NCI-H526 treated with DMSO at 0.1 percent for 48 hours (cell line): ENCODE measurements at regions not wholly inside any gene's neighbourhood (a gene's known extent, or its start where the extent isn't known, plus 50 kb on each side); places are given as distances from the start of the nearest gene placed in this dataset.
"Not testable (repeated sequence)": the region's sequence is repeated elsewhere in the genome, so short reads cannot be mapped to it uniquely, and the experiment has no call there.

Experiments used
- DNase-seq: peaks from one replicate; lab custom pipeline; 2025; lab: John Stamatoyannopoulos, UW

DNA sequence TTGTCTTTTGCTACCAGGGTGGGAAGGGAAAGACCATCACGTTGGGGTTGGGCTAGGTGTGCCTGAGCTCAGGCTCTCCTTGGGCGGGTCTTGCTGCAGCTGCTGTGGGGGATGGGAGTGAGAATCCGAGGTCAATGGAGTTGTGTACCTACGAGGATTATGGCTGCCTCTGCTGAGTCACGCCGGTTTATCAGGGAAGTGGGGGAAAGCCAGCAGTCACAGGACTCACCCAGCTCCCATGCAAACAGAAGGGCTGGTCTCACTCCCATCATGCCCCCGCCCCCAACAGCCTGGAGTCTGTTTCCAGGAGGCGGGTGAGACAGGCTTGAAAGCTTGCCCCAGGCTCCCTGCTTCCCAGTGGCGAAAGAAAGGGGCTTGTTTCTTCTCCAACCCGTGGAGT lies 1259.0 kb upstream of the GOT2 start:
- DNase-seq = no peak

DNA sequence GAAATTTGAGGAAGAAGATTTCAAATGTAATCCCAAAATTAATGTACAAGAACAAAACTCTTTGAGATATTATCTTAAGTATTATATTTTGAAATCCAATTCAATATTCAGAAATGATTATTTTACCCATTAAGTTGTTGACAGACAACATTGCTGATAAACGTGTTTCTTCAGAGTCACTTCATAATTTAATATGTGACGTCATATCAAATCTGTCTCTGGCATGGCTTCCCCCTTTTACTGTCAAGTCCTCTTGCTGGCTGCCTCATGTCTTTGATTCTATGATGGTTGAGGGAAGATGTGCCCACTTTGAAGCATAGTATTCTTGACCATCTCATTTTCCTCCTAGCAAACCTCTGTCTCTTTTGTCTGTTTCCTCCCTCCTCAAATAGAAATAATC lies 1257.1 kb upstream of the GOT2 start:
- DNase-seq = no peak

DNA sequence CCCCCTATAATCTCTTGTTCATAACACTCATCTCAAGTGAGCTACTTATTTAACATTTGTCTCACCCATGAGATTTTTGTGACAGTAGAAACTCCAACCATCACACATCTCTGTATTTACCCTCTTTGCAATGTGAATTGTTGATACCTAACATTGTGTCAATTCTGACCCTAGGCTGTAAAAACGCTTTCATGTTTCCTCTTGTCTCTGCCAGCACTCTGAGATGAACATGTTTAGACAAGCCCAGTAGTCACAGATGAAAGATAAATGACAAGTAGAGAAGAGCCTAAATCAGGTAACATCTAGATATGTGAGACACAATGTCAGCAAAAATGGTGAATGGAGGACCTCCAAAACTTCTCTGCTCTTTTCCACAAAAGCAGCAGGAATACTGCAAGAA lies 1254.5 kb upstream of the GOT2 start:
- DNase-seq = peak; percentile 76

DNA sequence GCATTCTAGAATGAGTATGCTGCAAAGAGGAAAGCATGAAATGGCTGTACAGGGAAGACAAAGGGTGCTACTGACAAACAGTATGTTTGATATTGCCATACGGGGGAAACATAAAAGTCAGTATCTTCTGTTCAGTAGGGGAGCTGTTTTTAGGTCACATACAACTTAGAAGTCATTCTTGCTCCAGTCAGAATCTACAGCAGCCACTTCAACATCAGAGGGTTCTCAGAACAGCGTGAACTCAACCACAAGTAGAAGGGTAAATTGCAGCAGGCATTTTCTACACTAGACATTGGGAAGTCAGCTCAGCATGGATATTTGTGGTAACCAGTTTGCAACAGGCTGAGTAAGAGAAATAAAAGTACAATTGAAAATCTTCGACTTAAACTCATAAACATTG lies 1241.8 kb upstream of the GOT2 start:
- DNase-seq = no peak

DNA sequence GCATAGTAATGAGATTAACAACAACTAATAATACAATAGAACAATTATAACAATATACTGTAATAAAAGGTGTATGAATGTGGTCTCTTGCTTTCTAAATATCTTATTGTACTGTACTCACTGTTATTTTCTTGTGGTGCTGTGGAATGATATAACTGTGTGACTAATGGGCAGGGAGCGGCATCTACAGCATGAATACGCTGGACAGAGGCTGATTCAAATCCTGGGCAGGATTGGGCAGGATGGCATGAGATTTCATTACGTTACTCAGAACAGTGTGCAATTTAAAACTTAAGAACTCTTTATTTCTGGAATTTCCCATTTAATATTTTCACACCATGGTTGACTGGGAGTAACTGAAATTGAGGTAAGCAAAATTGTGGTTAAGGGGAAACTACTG lies 1239.8 kb upstream of the GOT2 start:
- no peak for DNase-seq

DNA sequence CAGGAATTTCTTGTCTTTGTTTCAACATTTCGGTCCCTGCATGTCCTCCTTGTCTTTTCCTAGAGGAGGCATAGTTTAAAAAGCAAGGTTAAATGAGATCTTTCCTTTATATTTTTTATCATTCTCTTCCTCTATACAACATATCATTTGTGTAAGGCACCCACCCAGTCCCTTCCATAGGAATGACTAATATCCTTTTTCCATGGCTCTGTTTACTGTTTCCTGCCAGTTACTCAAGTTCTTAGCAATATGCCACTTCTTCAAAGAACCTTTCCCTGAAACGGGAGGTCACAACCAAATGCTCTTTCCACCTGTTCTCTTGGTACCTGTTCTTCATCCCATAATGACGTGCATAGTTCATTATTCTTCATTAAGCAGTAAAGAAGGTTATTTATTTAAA lies 1237.1 kb upstream of the GOT2 start:
- no peak for DNase-seq

DNA sequence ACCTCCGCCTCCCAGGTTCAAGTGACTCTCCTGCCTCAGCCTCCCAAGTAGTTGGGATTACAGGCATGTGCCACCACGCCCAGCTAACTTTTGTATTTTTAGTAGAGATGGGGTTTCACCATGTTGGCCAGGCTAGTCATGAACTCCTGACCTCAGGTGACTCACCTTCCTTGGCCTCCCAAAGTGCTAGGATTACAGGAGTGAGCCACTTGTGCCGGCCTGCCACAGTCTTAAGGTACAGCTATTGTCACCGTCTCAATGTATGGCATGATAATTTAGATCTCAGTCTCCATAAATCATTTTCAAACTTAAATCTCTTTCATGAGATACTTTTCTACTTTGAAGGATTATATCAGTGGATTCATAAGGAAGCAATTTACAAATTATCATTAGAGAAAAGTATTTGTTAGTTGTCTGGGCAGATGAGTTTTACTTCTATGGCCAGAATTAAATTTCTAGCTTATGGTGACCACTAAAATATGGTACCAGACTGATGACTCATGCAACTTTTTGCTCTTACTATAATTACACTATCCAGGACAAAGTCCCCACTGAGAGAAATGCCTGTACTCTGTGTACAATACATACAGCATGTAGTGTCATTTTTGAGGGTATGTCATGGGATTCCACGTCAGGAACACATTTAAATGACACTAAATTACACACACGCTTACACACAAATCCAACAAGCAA lies 1230.3 kb upstream of the GOT2 start:
- no peak for DNase-seq

DNA sequence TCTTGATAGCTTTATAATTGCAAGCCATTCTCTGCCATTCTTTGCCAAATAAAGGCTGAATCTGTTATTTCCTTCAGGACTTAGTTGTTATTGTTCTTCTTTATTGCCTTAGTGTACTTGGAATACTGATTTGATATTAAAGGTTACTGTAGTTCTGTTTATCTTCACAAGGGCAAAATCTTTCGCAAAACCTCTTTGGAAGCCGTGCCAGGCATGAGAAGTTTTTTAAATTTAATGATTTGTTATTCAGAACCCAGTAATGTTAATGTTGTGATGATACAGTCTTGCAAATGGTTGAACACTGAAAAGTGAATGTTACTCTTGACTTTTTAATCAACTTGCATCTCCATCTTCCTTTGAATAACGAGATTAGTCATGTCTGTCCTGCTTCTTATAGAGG lies 1225.2 kb upstream of the GOT2 start:
- DNase-seq = no peak

DNA sequence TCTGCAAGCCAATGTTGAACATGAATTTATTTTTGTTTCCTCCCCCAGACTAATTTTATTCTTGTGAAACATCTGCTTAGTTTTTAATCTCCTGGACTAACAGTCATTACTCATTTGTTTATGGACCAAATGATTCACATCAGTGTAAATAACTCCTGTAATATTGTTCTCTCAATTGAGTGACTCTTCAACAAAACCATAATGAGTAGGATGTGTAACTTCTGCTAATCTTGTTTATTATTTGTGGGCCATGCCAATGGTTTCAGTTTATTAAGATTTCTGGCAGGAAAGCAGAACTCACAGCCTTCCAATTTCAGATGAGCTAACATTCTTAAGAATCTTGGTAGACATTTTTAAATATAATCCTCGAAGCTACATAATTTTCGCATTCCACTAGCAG lies 1216.3 kb upstream of the GOT2 start:
- no peak for DNase-seq

DNA sequence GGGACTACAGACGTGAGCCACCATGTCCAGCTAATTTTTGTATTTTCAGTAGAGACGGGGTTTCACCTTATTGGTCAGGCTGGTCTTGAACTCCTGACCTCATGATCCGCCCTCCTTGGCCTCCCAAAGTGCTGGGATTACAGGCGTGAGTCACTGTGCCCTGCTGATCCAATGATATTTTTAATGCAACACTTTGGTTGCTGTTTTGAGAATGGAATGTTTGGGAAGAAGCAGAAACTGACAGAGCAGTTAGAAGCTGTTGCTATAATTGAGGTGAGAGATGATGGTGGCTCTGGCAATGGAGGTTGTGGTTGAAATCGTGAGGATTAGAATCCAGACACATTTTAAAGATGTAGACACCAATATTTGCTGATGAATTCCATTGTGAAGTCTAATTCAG lies 1209.9 kb upstream of the GOT2 start:
- DNase-seq = not testable (repeated sequence)

DNA sequence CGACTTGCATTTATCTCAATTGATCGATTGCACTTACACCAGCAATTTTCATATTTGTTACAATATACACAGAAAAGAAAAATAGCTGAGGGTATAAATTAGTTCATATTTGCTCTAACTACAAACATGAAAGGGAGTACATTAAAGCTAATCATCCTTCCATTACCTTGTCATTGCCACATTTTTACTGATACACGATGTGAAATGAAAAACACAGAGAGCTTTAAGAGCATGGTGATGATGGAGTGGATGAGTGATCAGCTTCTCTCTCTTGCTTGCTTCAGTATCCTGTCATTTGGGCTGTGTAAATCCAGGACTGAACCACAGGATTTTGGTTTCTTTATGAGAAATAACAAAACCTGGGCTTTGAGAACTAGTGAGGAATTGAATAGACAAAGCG lies 1207.5 kb upstream of the GOT2 start:
- DNase-seq = no peak

DNA sequence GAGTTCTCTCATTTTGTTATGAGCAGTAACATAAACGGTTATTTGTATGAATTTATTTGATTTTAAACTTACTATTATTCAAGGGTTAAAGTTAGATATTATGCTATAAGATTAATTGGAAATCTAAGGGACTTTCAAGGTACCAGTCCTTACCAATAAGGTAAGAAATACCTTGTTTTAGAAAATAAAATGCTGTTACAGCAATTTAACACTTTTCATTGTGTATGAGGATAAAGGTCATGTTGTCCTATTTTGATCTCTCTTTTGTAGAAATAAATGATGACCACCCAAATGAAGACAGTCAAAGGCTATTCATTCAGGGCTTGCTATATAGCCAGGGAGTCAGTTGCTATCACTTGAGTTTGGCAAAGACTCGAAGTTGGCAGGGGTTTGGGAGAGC lies 1185.9 kb upstream of the GOT2 start:
- no peak for DNase-seq

DNA sequence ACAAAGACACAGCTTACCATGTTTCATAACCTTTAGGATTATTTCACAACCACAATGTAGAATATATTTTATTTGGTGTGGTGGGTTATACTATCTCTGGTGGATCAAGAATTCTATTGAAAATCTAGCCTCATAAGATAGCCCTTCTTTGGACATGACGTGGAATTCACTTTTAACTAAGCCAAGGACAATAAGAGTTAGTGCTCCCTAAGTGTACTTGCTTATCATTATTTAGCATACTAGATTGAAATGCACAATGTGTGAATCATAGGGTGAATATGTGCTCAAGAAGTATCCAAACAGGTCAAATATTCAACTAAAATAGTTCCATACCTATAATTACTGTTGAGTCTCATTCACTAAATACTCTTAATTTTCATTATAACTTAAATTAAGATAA lies 1179.5 kb upstream of the GOT2 start:
- no peak for DNase-seq

DNA sequence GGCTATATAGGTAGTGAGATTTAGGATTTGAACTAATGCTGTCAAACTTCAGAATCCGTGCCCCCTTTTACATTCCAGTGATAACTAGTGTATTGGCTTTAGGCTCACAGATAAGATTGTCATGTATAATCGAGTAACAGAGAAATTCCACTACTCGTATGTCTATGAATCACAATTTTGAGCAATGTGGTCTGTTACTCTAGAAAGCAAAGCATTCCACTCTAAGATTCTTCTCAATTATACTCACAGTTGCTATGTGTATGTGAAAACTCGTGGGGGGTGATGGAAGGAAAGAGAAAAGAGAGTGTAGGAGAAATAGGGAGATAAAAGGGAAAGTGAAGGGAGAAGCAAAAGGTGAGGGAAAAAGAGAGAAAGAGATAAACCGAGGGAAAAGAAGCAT lies 1175.1 kb upstream of the GOT2 start:
- no peak for DNase-seq

DNA sequence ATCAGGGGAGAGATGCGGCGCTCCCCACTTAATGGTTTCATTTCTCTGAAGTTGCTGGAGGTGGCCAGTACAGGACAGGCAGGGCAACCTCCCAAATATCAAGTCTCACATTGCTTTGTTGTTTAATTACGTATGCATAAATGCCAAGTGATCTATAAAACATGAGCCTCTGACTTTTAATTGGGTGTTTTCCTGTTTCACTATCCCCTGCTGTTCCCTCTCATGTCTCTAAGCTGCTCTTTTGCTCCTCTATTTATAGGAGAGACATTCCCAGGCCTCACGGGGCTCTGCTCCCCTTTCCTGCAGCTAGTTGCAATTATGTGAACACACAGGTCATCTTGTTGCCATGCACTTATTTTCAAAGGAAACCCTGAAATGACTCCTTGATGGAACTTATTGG lies 1173.5 kb upstream of the GOT2 start:
- no peak for DNase-seq

DNA sequence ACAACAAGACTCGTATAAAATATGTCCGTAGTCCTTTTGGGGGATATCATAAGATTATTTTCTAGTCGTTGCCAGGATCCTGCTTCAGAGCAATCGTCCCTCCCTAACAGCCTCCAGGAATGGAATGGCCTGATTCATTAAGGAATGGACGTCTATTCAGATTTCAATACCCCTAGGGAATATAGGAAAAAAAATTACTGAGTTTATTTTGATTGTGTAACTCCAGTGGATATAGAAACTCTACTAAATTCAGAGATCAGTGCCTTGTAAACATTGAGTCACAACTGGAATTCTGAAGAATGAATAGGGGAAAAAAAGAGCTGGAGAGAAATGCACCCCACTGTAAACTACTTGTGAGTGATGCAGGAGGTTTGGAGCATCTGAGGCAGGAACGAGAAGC lies 1171.5 kb upstream of the GOT2 start:
- no peak for DNase-seq

DNA sequence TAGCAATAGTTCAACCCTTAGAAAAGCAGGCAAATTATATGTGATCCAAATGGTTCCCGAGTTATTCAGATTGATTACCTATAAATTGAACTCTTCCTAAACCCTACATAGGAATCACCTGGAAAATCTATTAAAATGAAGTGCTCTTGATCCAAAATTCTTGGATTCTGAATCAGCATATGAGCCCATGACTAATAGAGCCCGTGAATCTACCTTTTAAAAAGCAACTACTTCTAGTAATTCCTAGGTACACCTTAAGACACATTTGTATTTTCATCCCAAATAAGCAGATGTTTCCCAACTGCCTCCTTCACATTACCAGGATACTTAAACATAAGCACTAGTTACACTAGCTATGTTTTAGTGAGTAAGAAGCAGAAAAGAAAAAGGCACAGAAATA lies 1171.0 kb upstream of the GOT2 start:
- DNase-seq = no peak

DNA sequence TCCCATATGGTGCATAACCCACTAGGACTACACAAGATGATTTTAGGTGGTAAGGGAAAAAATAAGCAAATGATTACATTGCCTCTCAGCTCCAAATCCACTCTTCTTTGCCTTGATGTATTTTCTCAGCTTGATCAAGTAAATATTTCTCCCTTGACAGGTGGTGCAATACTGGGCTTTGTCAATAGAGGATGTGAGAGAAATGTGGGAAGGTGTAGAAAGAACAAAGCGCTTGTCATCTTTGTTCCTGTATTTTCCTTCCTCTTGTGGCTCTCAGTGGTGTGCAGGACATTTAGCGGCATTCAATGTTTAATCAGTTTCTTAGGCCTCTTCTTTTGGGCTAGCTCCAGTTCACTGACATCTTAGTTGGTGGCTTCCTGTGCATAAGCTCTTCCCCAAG lies 1165.8 kb upstream of the GOT2 start:
- no peak for DNase-seq

DNA sequence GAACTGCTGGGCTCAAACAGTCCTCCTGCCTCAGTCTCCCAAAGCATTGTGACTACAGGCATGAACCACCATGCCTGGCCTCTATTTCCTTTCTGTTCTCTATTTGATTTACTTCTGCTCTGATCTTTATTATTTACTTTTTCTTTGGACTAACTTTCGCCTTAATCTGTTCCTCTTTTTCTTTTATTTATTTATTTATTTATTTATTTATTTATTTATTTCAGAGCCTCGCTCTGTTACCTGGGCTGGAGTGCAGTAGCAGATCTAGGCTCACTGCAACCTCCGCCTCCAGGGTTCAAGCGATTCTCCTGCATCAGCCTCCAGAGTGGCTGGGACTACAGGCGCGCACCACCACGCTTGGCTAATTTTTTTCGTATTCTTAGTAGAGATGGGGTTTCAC lies 1158.3 kb upstream of the GOT2 start:
- no peak for DNase-seq

DNA sequence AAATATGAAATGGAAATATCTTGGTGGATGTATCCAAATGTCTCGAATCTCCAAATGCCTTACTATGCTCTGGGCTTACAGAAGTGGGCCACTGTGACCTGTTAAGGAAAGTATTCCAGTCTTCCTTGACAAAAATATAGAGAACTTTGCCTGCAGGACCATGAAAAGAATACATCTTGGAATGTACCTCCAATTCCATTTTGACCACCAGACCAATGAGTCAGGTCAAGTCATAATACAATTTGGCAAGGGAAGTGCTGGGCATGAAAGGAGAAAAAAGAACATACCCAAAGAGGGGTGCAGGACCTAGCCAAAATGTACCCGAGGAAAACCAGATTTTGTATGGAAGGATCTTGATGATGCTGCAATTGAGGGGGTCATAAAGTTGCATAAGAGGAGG lies 1153.7 kb upstream of the GOT2 start:
- DNase-seq = no peak

DNA sequence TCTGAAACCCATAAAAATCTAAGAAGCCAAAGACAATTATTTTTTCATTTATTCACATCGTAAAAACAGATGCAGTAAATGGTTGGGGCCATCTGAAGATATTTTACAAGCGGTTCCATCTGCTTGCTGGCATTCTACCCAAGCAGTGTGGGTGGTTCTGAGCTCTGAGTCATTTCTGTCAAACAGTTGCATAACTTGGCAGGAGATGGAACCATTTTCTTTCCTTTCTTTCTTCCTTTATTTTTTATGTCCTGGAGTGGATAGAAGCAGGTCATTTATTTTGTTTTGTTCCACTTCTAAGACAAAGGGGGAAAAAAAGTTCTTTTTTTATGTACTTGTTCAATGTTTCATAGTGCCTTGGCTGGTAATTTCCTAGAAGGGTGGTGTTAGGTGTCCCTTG lies 1151.9 kb upstream of the GOT2 start:
- DNase-seq = no peak

DNA sequence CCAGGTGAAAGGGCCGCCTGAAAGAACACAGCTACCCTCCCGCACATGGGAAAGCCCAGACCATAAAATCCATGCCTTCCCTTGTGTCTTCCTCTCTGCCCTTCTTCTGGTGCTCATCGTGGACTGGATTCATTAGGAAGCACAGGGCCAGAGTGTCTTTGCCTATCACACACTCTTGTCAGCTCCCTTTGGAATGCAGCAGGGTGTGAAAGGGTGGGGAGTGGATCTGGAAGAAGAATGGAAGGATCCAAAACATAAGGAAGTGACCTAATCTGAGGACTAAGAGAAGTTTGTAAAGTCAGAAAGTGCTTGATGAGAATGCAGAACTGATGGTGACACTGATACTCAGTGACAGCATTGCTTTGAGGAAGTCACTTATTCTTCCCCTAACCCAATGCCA lies 1147.3 kb upstream of the GOT2 start:
- DNase-seq = no peak

DNA sequence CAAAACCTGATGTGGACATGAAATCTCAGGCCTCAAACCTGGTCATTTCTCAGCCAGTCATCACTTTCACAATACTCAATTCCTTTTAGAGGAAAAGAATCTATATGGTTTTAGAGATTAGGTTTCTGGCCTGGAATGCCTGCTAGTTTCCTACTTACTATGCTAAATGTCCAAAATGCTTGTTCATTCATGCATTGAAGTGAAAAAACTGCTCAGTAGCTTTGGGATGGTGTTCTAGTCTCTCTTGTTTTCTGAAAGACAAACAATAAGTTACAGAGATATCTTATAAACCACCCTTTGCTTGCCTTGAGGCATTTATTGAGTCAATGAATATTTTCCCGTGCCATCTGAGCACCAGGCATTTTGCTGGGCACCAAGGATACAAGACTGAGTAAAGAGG lies 1146.5 kb upstream of the GOT2 start:
- DNase-seq = no peak

DNA sequence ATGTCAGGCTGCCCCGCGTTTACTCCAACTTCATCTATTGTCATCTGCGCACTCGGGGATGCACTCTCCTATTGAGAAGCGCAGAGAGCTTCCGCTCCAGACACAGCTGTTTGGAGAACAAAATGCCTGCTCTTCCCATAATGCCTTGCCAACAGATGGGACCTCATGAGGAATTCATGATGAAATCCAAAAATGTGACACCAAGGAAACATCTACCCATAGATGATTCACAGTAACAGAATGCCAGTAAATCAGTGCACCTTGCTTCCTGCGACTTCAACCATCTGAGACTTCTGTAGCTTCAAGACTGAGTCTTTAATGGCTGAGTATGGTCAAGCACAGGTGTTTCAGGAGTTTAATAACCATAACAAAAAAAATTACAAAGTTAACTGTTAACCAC lies 1144.9 kb upstream of the GOT2 start:
- no peak for DNase-seq

DNA sequence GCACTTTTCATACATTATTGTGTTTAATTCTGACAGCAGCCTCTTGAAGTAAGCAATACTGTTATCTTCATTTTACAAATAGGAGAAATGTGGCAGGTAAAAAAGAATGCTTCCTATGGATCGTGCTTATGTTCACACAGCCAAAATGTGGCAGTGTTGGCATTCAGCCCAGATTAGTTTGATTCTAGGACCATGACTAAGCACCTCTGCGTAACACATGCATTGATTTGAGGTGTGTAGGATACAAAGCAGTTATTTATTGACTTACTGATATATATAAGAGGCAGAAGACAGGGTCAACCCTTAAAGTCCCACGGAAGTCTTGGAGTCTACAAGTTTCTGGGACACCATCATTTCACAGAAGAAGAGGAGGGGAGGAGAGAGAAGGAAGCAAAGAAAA lies 1144.4 kb upstream of the GOT2 start:
- no peak for DNase-seq
